T-helper 1 cell treated with Interleukin-12 subunit alpha and Interleukin-12 subunit beta and Interleukin-4 antibody, amounts not matched to agents 30 ng/mL and 1 ng/mL, for 36 hours (primary cell): ENCODE measurements at regions not wholly inside any gene's neighbourhood (a gene's known extent, or its start where the extent isn't known, plus 50 kb on each side); places are given as distances from the start of the nearest gene placed in this dataset.

Experiments
- intact Hi-C: fragments of 100-400 bp; cut with micrococcal nuclease; formaldehyde crosslinking; loops from one replicate; pipeline ENCODE4 v1.15.1; 2024

GRCh38 chr2:14303366-14304115 lies 329.0 kb upstream of the LRATD1 start:
- intact Hi-C loops = no loop called here

GRCh38 chr2:14304326-14304725 lies 328.2 kb upstream of the LRATD1 start:
- intact Hi-C loops = no loop called here

GRCh38 chr2:14306268-14306861 lies 326.2 kb upstream of the LRATD1 start:
- intact Hi-C loops = no loop called here

- intact Hi-C loops = no loop called here
Observed at GRCh38 chr2:14313341-14313740, 319.2 kb upstream of the LRATD1 start.

- intact Hi-C loops = no loop called here
Observed at GRCh38 chr2:14316594-14316993, 315.9 kb upstream of the LRATD1 start.

GRCh38 chr2:14321357-14321756 lies 311.2 kb upstream of the LRATD1 start:
- intact Hi-C loops = no loop called here

- intact Hi-C loops = no loop called here
Observed at GRCh38 chr2:14322306-14322705, 310.2 kb upstream of the LRATD1 start.

GRCh38 chr2:14324308-14324707 lies 308.2 kb upstream of the LRATD1 start:
- intact Hi-C loops = no loop called here

GRCh38 chr2:14330884-14331283 lies 301.6 kb upstream of the LRATD1 start:
- intact Hi-C loops = no loop called here

GRCh38 chr2:14336759-14337382 lies 295.6 kb upstream of the LRATD1 start:
- intact Hi-C loops = no loop called here

- intact Hi-C loops = no loop called here
Observed at GRCh38 chr2:14340703-14341102, 291.8 kb upstream of the LRATD1 start.

- intact Hi-C loops = no loop called here
Observed at GRCh38 chr2:14342313-14342712, 290.2 kb upstream of the LRATD1 start.

- intact Hi-C loops = no loop called here
Observed at GRCh38 chr2:14344355-14344754, 288.2 kb upstream of the LRATD1 start.

GRCh38 chr2:14348247-14348646 lies 284.3 kb upstream of the LRATD1 start:
- intact Hi-C loops = no loop called here

GRCh38 chr2:14350856-14351255 lies 281.7 kb upstream of the LRATD1 start:
- intact Hi-C loops = no loop called here

GRCh38 chr2:14352067-14352466 lies 280.4 kb upstream of the LRATD1 start:
- intact Hi-C loops = no loop called here

- intact Hi-C loops = no loop called here
Observed at GRCh38 chr2:14354231-14354630, 278.3 kb upstream of the LRATD1 start.

GRCh38 chr2:14355102-14355501 lies 277.4 kb upstream of the LRATD1 start:
- intact Hi-C loops = no loop called here

- intact Hi-C loops = no loop called here
Observed at GRCh38 chr2:14358339-14358738, 274.2 kb upstream of the LRATD1 start.

GRCh38 chr2:14358774-14359173 lies 273.7 kb upstream of the LRATD1 start:
- intact Hi-C loops = no loop called here

- intact Hi-C loops = no loop called here
Observed at GRCh38 chr2:14363137-14363536, 269.4 kb upstream of the LRATD1 start.

- intact Hi-C loops = no loop called here
Observed at GRCh38 chr2:14363976-14364375, 268.5 kb upstream of the LRATD1 start.

GRCh38 chr2:14364471-14364870 lies 268.0 kb upstream of the LRATD1 start:
- intact Hi-C loops = no loop called here
